Osteoblast (primary cell): ENCODE measurements at regions not wholly inside any gene's neighbourhood (a gene's known extent, or its start where the extent isn't known, plus 50 kb on each side); places are given as distances from the start of the nearest gene placed in this dataset.

Source experiments
- DNase-seq: peaks from one replicate; pipeline ENCODE4 v3.0.0; 2011; ENCODE audit warnings: low spot score, mixed read lengths; ENCODE audit not compliant: insufficient read length; ENCODE audit errors: missing footprints
- H2AFZ ChIP-seq: 2 replicates; pipeline ENCODE4 v1.6.0; 2011; ENCODE audit warnings: mild to moderate bottlenecking, low read length
- H3K27ac ChIP-seq: 2 replicates; pipeline ENCODE4 v1.5.1; 2011; ENCODE audit warnings: mild to moderate bottlenecking, low read depth, low read length, moderate library complexity
- H3K27me3 ChIP-seq: 2 replicates; pipeline ENCODE4 v1.6.0; 2012; ENCODE audit warnings: mild to moderate bottlenecking, control low read depth, inconsistent platforms, low read length, moderate library complexity; ENCODE audit not compliant: insufficient read depth
- H3K36me3 ChIP-seq: 2 replicates; pipeline ENCODE4 v1.5.1; 2011; ENCODE audit warnings: mild to moderate bottlenecking, low read length, control low read depth, moderate library complexity; ENCODE audit not compliant: insufficient read depth
- H3K4me1 ChIP-seq: 2 replicates; pipeline ENCODE4 v1.5.1; 2011; ENCODE audit warnings: mild to moderate bottlenecking, low read length, control low read depth, moderate library complexity; ENCODE audit not compliant: insufficient read depth
- H3K4me2 ChIP-seq: 2 replicates; pipeline ENCODE4 v1.6.0; 2011; ENCODE audit warnings: mild to moderate bottlenecking, low read length; ENCODE audit not compliant: insufficient read depth
- H3K4me3 ChIP-seq: fragments of 200-600 bp; sonication (generic); 3 replicates; pipeline ENCODE4 v1.5.1; 2012; ENCODE audit warnings: mild to moderate bottlenecking, low read length, inconsistent platforms; ENCODE audit not compliant: insufficient read depth
- H3K79me2 ChIP-seq: 2 replicates; pipeline ENCODE4 v1.6.0; 2012; ENCODE audit warnings: mild to moderate bottlenecking, low read length, control low read depth, inconsistent platforms; ENCODE audit not compliant: insufficient read depth
- H3K9me3 ChIP-seq: 2 replicates; pipeline ENCODE4 v1.5.1; 2011; ENCODE audit warnings: low read depth, low read length, control low read depth
- H4K20me1 ChIP-seq: 2 replicates; pipeline ENCODE4 v1.6.0; 2012; ENCODE audit warnings: mild to moderate bottlenecking, low read length, control low read depth; ENCODE audit not compliant: insufficient read depth
- TF ChIP-seq, protein P1 (sequence below): IDR thresholded peaks from 2 replicates; pipeline ENCODE4 v1.5.1; 2011; ENCODE audit warnings: mild to moderate bottlenecking, low read depth, low read length, moderate library complexity; ENCODE audit errors: extremely low read depth

DNA sequence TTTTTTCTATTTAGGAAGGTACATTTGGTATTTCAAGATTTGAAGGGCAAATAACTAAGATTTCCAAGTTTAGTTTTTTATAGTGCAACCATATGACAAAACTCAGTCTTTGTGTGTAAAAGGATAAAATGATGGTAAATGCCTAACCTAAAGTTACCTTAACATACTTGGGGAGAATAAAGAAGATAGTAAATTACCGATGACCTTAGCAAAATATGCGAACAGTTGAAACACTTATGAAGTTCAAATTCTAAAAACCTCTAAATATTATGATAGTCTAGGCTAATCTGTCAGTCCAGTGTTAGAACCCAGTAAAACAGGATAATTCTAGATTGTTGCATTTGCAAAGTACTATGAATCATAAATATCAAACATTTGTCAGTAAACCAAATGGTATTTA lies 127.5 kb downstream of the PTCHD4 start:
- TF ChIP-seq, protein P1, sequence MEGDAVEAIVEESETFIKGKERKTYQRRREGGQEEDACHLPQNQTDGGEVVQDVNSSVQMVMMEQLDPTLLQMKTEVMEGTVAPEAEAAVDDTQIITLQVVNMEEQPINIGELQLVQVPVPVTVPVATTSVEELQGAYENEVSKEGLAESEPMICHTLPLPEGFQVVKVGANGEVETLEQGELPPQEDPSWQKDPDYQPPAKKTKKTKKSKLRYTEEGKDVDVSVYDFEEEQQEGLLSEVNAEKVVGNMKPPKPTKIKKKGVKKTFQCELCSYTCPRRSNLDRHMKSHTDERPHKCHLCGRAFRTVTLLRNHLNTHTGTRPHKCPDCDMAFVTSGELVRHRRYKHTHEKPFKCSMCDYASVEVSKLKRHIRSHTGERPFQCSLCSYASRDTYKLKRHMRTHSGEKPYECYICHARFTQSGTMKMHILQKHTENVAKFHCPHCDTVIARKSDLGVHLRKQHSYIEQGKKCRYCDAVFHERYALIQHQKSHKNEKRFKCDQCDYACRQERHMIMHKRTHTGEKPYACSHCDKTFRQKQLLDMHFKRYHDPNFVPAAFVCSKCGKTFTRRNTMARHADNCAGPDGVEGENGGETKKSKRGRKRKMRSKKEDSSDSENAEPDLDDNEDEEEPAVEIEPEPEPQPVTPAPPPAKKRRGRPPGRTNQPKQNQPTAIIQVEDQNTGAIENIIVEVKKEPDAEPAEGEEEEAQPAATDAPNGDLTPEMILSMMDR, result no peak

GRCh38 chr6:47977314-47977713 lies 133.7 kb downstream of the PTCHD4 start:
- no peak for DNase-seq
- H3K9me3 ChIP-seq, result no peaks in the 10 kb centered on the region
- no peaks in the 10 kb centered on the region for H4K20me1 ChIP-seq
- no peaks in the 10 kb centered on the region for H3K27me3 ChIP-seq
- H3K4me1 ChIP-seq, result no peaks in the 10 kb centered on the region
- H3K79me2 ChIP-seq, result no peaks in the 10 kb centered on the region
- H3K4me3 ChIP-seq, result no peak overlapping the region
- TF ChIP-seq, protein P1, result no peak
- H3K36me3 ChIP-seq, result no peaks in the 10 kb centered on the region
- H3K4me2 ChIP-seq, result no peak overlapping the region
- no peak overlapping the region for H2AFZ ChIP-seq
- no peak overlapping the region for H3K27ac ChIP-seq

More for the DNA sequence above, 127.5 kb downstream of the PTCHD4 start:
- Histone ChIP-seq H3K79me2 (no peaks in the 10 kb centered on the region), H2AFZ (no peak overlapping the region), H4K20me1 (no peaks in the 10 kb centered on the region), H3K36me3 (no peaks in the 10 kb centered on the region), H3K4me3 (no peak overlapping the region), H3K27ac (no peak overlapping the region), H3K9me3 (no peaks in the 10 kb centered on the region), H3K4me2 (no peak overlapping the region), H3K27me3 (no peaks in the 10 kb centered on the region), H3K4me1 (no peaks in the 10 kb centered on the region)
- DNase-seq, result no peak

DNA sequence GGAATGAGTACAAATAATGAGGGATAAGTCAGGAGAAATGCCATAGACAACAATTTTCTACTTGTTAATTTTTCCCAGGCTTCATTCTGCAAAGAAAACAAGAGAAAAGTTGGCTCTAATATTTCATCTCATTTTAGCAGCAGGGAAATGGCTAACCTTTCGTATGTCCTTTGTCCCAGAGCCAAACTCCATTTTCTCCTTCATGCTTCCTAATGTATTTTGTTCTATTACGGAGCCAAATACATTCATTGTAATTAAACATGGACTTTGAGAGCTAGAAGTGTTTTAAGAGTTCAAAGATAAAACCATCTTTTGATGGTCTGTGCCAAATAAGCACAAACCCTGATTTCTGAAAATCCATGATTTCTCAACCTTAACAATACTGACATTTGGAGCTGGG lies 136.9 kb downstream of the PTCHD4 start:
- Histone ChIP-seq H4K20me1 (no peaks in the 10 kb centered on the region), H3K4me1 (no peaks in the 10 kb centered on the region), H2AFZ (no peak overlapping the region), H3K4me3 (no peak overlapping the region), H3K27ac (no peak overlapping the region), H3K27me3 (no peaks in the 10 kb centered on the region), H3K79me2 (no peaks in the 10 kb centered on the region), H3K9me3 (no peaks in the 10 kb centered on the region), H3K4me2 (no peak overlapping the region), H3K36me3 (no peaks in the 10 kb centered on the region)
- TF ChIP-seq, protein P1, result no peak
- DNase-seq, result no peak

- H3K9me3 ChIP-seq, result no peaks in the 10 kb centered on the region
- H3K4me3 ChIP-seq, result no peak overlapping the region
- no peaks in the 10 kb centered on the region for H4K20me1 ChIP-seq
- H3K4me1 ChIP-seq, result no peaks in the 10 kb centered on the region
- no peaks in the 10 kb centered on the region for H3K27me3 ChIP-seq
- TF ChIP-seq, protein P1, result no peak
- no peaks in the 10 kb centered on the region for H3K79me2 ChIP-seq
- no peak overlapping the region for H2AFZ ChIP-seq
- no peaks in the 10 kb centered on the region for H3K36me3 ChIP-seq
- H3K4me2 ChIP-seq, result no peak overlapping the region
- no peak for DNase-seq
- no peak overlapping the region for H3K27ac ChIP-seq
Measured at GRCh38 chr6:47970826-47971225, 140.2 kb downstream of the PTCHD4 start.
